Mucosa of gallbladder (tissue), 1 donor: ENCODE measurements at regions not wholly inside any gene's neighbourhood (a gene's known extent, or its start where the extent isn't known, plus 50 kb on each side); places are given as distances from the start of the nearest gene placed in this dataset.
"Not testable (repeated sequence)": the region's sequence is repeated elsewhere in the genome, so short reads cannot be mapped to it uniquely, and the experiment has no call there.

Experiments
- DNase-seq: peaks from one replicate; pipeline ENCODE4 v3.0.0-alpha.2; 2020; ENCODE audit warnings: low spot score
- donor health status: DM: no; HTN: no; CAD: no.

- DNase-seq, result no peak
These were observed 134.6 kb upstream of the BOD1L1 start for GRCh38 chr4:13762130-13762529.

- no peak for DNase-seq
These were observed 136.2 kb upstream of the BOD1L1 start for GRCh38 chr4:13763707-13764106.

GRCh38 chr4:13765539-13765938 lies 138.0 kb upstream of the BOD1L1 start:
- no peak for DNase-seq

DNA sequence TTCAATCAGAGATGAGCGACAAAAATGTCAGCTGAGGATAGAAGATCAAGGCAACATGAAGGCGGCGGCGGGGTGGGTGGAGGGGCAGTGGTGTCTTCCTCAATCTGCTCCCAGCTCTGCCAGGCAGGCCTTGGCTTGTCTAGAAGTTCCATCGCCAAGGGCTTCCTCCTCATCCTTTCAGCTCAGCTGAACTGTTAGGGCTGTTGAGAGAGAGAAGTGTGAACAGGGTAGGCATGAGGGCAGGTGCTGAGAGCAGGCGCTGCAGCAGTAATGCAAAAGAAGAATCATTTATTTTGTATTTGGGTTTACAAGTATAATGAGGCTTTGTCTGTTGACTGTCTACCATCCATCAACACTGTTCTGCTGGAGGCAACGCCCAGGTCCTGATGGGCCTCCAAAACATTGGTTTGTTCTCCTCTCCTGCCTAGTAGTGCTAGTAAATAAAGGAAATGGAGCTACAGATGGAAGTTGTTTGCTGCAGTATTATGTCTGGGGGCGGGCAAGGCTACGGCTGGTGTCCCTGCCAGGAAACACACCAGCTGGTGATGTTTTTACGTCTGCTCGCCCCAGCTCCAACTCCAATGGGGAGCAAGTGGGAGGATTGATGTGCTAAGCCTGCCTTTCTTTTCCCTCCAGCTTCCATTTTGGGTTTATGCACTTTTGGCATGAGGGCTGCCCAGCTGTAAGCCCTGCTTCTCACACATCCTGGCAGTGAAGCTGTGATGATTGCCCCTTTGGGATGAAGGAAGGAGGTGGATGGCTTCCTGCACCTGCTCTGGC lies 139.4 kb upstream of the BOD1L1 start:
- DNase-seq, result no peak

DNA sequence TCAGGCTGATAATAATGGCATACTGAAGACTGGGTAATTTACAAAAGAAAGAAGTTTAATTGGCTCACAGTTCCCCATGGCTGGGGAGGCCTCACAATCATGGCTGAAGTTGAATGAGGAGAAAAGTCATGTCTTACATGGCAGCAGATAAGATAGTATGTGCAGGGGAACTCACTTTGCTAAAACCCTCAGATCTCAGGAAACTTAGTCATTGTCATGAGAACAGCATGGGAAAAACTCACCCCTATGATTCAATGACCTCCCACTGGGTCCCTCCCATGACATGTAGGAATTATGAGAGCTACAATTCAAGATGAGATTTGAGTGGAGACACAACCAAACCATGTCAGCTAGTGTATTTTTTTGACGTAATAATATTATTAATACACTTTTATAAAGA lies 149.8 kb upstream of the BOD1L1 start:
- DNase-seq, result no peak

DNA sequence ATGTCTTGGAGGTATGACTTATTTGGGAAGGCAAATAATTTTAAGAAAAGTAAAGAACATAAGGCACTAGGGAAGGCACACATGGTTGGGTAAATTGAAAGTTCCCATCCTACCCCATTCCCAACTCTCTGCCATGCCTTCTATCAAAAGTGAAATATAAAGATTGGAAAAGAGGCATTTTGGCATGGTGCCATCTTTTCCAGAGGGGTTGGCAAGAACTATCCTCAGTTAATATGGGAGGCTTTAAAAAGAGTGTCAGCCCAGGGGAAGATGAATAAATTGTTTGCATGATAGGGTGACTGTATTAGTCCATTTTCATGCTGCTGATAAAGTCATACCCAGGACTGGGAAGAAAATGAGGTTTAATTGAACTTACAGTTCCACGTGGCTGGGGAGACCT lies 150.8 kb upstream of the BOD1L1 start:
- no peak for DNase-seq

- no peak for DNase-seq
These were observed 154.7 kb upstream of the BOD1L1 start for GRCh38 chr4:13782231-13782630.

DNA sequence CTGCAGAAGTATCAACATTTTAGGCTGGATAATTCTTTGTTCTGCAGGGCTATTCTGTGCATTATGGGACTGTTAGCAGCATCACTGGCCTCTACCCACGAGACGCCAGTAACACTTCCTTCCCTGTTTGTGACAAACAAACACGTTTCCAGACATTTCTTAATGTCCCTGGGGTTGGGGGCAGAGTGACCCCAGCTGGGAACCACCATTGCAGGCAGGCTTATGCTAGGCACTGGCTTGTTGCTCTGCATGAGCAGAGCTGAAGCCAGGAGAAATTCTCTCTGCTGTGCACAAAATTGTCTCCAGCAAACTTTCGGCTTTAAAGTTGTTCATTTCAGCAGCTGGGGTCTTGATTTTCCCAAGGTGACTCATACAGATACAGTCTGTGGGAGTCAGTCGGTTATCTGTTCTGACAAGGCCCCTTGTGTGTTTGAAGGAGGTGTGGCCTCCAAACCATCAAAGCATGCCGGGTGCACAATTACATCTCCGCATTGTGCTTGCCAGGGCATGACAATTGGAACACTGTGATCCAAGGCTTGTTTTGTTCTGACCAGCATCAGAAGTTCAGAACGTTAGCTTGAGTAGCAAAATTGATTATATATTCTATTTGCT lies 156.4 kb upstream of the BOD1L1 start:
- DNase-seq, result no peak

- no peak for DNase-seq
These were observed 165.6 kb upstream of the BOD1L1 start for GRCh38 chr4:13793020-13793710.

- DNase-seq, result no peak
These were observed 167.5 kb upstream of the BOD1L1 start for GRCh38 chr4:13794819-13795565.

DNA sequence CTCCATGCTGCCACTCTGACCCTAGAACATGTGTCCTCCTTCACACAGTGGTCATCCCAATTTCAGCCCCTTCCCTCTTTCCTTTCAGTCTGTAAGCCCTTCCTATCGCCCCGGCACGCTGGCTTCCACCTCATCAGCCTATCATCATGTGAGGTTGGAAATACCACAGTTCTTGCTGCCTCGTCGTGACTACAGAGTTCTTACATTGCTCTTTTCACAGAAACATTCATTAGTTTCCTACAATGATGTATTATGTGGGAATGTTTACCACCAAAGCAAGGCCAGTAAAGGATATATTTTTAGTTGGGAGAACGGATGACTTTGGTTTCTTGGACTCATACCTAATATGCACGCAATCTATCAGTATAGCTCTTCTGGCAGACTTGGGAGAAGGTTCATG lies 169.5 kb upstream of the BOD1L1 start:
- no peak for DNase-seq

DNA sequence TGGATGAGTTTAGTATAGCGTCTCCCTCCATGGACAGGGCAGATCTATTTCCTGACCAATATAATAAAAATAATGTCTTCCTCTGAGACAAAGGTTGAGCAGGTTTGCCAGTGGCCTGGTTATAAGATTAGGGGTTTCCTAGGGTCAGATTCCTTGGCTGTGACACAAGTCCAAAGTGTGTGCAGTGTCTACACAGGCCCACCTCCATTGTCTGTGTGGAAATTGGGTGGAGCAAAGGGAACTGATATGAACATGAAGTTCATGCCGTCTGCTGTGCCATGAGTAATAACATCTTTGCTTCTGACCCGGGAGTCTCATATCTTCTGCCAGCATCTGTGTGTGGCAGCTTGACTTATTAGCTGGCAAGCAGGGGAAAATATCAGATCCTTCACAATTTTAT lies 187.7 kb upstream of the BOD1L1 start:
- no peak for DNase-seq

DNA sequence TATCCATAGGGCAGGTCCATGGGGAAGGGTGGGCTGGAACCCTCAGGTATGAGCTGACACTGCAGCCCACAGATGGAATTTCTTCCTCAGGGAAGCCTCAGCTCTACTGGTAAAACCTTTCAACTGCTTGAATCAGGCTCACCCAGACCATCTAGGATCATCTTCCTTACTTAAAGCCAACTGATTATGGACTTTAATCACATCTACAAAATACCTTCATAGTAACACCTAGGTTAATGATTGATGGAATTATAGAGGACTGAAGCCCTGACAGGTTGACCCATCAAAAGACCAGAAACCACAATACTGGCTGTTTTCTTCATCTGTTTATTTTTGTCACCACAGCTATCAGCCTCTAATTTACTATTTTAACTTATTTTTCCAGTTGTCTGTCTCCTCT lies 188.9 kb upstream of the BOD1L1 start:
- DNase-seq, result no peak

DNA sequence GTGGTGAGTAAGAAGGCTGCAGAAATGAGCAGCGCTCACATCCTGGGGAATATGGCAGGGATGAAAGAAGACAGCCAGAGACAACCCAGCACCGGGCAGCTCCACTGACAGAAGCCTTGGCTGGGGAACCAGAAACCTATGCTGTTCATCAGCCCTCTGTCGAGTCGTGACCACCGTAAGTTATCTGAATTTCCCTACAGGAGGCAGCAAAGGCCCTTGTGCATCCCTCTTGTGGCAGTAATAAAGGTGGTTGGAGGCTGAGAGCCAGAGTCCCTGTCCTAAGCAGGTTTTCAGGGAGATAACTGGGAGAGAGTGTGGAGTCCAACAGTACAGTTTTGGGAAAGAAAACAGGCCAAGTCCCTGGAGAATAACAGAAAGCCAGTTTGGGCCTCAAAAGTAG lies 194.0 kb upstream of the BOD1L1 start:
- no peak for DNase-seq

DNA sequence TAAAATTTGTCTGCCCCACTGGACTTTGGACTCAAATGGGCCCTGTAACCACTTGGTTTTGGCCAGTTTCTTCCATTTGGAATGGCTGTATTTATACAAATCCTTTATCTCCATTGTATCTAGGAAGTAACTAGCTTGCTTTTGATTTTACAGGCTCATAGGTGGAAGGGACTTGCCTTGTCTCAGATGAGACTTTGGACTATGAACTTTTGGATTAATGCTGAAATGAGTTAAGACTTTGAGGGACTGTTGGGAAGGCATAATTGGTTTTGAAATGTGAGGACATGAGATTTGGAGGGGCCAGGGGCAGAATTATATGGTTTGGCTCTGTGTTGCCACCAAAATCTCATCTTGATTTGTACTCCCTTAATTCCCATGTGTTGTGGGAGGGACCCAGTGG lies 198.3 kb upstream of the BOD1L1 start:
- not testable (repeated sequence) for DNase-seq

DNA sequence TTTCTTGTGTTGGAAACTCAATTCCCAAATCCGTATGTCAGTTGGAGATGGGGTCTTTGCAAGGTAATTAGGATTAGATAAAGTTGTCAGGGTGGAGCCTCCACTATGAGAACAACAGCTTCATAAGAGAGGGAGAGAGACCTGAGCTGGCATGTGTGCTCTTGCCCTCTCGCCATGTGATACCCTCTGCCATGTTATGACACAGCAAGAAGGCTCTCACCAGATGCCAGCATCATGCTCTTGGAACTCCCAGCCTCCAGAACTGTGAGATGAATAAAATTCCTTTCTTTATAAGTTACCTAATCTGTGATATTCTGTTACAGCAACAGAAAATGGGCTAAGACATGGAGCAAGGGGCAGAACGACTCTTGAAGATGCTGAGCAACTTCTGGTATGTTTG lies 201.9 kb upstream of the BOD1L1 start:
- no peak for DNase-seq

DNA sequence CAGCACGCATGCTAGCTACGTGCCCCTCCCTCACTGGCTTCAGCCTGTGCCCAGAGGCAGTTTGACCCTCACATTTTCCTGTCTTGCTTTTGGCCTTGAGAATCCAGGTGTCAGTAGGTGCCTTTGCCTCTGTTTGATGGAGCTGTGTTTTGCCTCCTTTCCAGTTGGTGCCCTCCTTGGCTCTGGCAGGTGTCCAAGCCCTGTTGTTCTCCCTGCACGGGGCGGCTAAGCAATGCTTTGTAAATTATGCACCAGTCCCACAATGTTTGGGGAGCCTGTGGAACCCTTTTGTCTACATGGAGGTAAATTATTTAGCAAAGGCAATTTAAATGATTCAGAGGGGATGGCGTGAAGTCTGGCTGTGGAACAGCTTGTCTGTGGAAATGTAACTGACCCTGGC lies 202.9 kb upstream of the BOD1L1 start:
- no peak for DNase-seq

DNA sequence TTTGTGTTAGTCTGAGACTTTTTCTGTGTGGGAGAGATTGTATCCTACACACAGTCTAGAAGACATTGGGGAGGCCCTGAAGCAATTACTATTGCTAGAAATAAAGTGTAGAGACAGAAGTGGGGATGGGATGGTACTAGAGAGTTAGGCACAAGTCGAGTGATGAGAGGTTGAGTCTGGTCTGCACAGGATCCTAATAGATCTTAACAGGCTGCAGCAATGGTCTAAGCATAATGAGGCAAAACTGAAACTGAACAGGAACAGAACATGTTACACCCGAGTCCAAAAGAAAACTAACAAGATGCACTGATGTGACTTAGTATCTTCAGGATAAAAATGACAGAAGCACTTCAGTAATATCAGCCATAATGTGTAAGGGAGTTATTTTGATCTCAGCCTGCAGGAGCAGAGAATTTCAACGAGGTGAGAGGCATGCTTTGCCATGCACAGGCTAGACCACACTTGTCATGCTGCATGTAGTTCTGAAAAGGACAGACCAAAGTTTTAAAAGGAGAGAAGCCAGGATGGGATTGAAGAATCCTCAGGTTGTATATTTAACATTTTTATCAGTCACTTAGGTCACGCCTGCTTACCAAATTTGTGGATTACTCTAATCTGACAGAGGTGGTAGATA lies 205.8 kb upstream of the BOD1L1 start:
- DNase-seq, result no peak

DNA sequence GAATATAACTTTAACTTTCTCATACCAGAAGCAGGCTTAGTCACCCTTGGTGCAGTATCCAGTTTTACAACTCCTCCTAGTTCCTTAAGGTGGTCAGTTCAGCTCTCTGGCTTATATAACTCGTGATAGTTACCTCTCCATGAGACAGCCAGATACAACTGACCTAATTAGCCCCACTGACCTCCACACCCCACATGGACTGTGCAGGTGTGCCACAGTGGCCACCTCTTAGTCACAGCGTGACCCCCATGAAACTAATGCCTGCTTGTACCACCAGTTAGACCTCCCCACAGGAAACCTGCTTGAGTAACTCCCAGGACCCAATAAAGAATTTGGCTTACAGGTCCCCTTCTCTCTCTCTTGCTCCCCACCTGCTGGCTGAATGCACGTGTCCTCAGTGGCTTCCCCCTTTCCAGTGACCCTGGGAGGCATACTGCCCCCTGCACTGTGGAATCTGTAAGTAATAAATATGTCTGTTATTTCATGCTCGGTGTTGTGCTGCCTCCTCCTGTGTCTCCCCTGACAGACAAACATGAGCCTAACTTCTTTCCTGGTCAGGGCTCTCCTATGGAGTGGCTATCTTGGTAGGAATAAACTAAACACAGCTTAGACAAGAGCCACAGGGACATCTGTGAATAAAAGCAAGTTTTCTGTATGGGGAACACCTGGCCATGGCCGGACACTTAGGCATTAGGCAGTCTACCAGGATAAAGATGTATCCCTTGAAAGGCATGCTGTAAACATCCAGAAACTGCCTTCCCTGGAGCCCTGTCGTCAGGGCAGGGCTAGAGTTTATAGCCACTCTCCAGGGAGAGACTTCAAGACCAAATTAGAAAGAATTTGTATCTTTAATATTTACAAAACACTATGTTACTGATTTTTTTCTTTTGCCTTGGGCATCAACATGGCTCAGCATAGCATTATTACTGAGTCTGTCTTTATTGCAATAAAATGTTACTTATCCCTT lies 209.7 kb upstream of the BOD1L1 start:
- no peak for DNase-seq

- DNase-seq, result no peak
These were observed 213.1 kb upstream of the BOD1L1 start for GRCh38 chr4:13840502-13841190.
